SK-N-SH treated with all-trans-retinoic acid at 6 μM for 48 hours (cell line): ENCODE measurements at regions not wholly inside any gene's neighbourhood (a gene's known extent, or its start where the extent isn't known, plus 50 kb on each side); places are given as distances from the start of the nearest gene placed in this dataset.

Source experiments
- CSRNP3 ChIP-seq: fragments of 250-450 bp; sonication (Bioruptor Pico); IDR thresholded peaks from 2 replicates; pipeline ENCODE4 v1.5.1; 2021; ENCODE audit warnings: mild to moderate bottlenecking, moderate library complexity
- OSR1 ChIP-seq: fragments of 250-450 bp; sonication (Bioruptor Pico); IDR thresholded peaks from 2 replicates; pipeline ENCODE4 v1.8.0; 2022; ENCODE audit warnings: moderate library complexity, mild to moderate bottlenecking, inconsistent platforms
- ZC3H10 ChIP-seq: fragments of 250-450 bp; sonication (Bioruptor Pico); IDR thresholded peaks from 2 replicates; pipeline ENCODE4 v1.5.1; 2021; ENCODE audit warnings: mild to moderate bottlenecking, moderate library complexity

GRCh38 chr16:66265556-66266141 lies 100.8 kb upstream of the CDH5 start:
- TF ChIP-seq OSR1 (CRISPR knock-in tag): no peak
- no peak for TF ChIP-seq CSRNP3 (CRISPR knock-in tag)
- TF ChIP-seq ZC3H10: no peak
